IPS-20b (cell line): ENCODE measurements at regions not wholly inside any gene's neighbourhood (a gene's known extent, or its start where the extent isn't known, plus 50 kb on each side); places are given as distances from the start of the nearest gene placed in this dataset.

ENCODE experiments used
- H3K27ac ChIP-seq: one replicate; pipeline ENCODE4 v1.5.1; 2013; ENCODE audit warnings: low read length
- H3K27me3 ChIP-seq: 2 replicates; pipeline ENCODE4 v1.6.1; 2013; ENCODE audit warnings: mild to moderate bottlenecking, low read length, inconsistent platforms; ENCODE audit not compliant: insufficient read depth
- H3K36me3 ChIP-seq: 2 replicates; pipeline ENCODE4 v1.6.1; 2013; ENCODE audit warnings: low read depth, mild to moderate bottlenecking, inconsistent platforms, low read length, moderate library complexity; ENCODE audit not compliant: insufficient read depth
- H3K4me1 ChIP-seq: 2 replicates; pipeline ENCODE4 v1.6.1; 2013; ENCODE audit warnings: mild to moderate bottlenecking, control low read depth, inconsistent platforms, low read length, moderate library complexity; ENCODE audit not compliant: insufficient read depth
- H3K4me3 ChIP-seq: 2 replicates; pipeline ENCODE4 v1.5.1; 2013; ENCODE audit warnings: mild to moderate bottlenecking, low read length, inconsistent platforms
- H3K9ac ChIP-seq: 2 replicates; pipeline ENCODE4 v1.6.1; 2013; ENCODE audit warnings: low read depth, mild to moderate bottlenecking, inconsistent platforms, low read length, moderate library complexity
- H3K9me3 ChIP-seq: 2 replicates; pipeline ENCODE4 v1.6.1; 2013; ENCODE audit warnings: mild to moderate bottlenecking, low read depth, low read length, inconsistent platforms; ENCODE audit not compliant: insufficient read depth

- no peak overlapping the region for H3K4me3 ChIP-seq
- H3K36me3 ChIP-seq = no peaks in the 10 kb centered on the region
- no peaks in the 10 kb centered on the region; the same call in 1 of the 2 replicates for H3K27me3 ChIP-seq
- no peak overlapping the region for H3K27ac ChIP-seq
- no peaks in the 10 kb centered on the region for H3K4me1 ChIP-seq
- no peaks in the 10 kb centered on the region for H3K9me3 ChIP-seq
- H3K9ac ChIP-seq = no peak overlapping the region
Observed at GRCh38 chr1:14440731-14441130, 157.8 kb upstream of the KAZN start.

DNA sequence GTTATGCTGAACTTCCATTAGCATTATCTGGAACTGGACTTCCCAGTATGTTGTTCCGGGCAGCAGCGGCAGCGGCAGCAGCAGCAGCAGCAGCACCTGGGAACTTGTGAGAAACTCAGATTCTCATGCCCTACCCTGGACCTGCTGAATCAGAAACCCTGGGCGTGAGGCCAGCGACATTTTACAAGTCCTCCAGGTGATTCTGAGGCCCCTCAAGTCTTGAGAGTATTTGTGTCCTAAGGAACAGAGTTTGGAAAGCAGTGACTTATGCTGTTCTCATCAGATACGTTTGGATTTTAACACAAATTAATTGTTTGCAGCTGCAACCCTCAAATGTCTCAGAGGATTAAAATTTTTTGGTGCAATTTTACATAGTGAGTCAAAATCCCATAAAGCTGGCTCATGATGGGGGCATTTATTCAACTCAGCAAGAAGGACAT is 157.2 kb upstream of the KAZN start:
- H3K4me3 ChIP-seq = no peak overlapping the region

GRCh38 chr1:14442669-14443068 is 155.8 kb upstream of the KAZN start:
- H3K4me1 ChIP-seq = no peaks in the 10 kb centered on the region
- H3K9ac ChIP-seq = no peak overlapping the region
- no peaks in the 10 kb centered on the region for H3K36me3 ChIP-seq
- H3K4me3 ChIP-seq = no peak overlapping the region
- no peaks in the 10 kb centered on the region for H3K9me3 ChIP-seq
- no peaks in the 10 kb centered on the region; the same call in 1 of the 2 replicates for H3K27me3 ChIP-seq
- no peak overlapping the region for H3K27ac ChIP-seq

More for the DNA sequence above, 157.2 kb upstream of the KAZN start:
- Histone ChIP-seq H3K27ac (no peak overlapping the region), H3K36me3 (no peaks in the 10 kb centered on the region), H3K9me3 (no peaks in the 10 kb centered on the region), H3K27me3 (no peaks in the 10 kb centered on the region; the same call in 1 of the 2 replicates), H3K4me1 (no peaks in the 10 kb centered on the region), H3K9ac (no peak overlapping the region)

DNA sequence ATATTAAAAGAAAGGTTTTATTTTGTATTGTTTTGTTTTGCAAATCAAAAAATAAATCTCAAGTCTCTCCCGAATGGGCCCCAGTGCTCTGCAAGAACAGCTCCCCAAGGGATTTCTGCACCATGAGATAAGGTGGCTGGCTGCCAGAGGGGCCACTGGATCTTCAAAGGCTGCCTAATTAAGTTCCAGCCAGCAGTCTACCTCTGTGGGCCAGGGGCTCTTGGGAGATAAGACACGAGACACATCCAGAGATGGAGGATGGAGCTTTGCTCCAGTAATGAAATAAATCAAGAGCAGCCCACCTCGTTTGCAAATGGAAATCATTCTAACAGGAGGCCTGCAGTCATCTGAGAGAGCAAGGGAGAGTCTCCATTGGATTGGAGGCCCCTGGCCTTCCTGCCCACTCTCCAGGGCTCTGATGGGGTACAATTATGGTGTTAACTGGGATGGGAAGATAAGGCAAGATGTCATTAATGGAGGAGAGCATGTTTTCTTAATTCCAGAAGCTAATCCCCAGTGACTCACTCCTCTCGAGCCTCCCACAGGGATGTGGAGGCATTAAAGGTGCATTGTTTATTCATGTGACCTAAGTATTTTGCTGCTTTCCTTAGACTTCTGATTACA is 155.2 kb upstream of the KAZN start:
- no peaks in the 10 kb centered on the region for H3K36me3 ChIP-seq
- H3K27ac ChIP-seq = no peak overlapping the region
- H3K9ac ChIP-seq = no peak overlapping the region
- H3K27me3 ChIP-seq = no peaks in the 10 kb centered on the region; the same call in 1 of the 2 replicates
- no peaks in the 10 kb centered on the region for H3K9me3 ChIP-seq
- H3K4me1 ChIP-seq = no peaks in the 10 kb centered on the region
- no peak overlapping the region for H3K4me3 ChIP-seq

GRCh38 chr1:14451217-14451616 is 147.3 kb upstream of the KAZN start:
- no peak overlapping the region for H3K9ac ChIP-seq
- no peaks in the 10 kb centered on the region for H3K9me3 ChIP-seq
- H3K4me3 ChIP-seq = no peak overlapping the region
- no peaks in the 10 kb centered on the region for H3K4me1 ChIP-seq
- no peaks in the 10 kb centered on the region for H3K27me3 ChIP-seq
- no peaks in the 10 kb centered on the region for H3K36me3 ChIP-seq
- no peak overlapping the region for H3K27ac ChIP-seq

DNA sequence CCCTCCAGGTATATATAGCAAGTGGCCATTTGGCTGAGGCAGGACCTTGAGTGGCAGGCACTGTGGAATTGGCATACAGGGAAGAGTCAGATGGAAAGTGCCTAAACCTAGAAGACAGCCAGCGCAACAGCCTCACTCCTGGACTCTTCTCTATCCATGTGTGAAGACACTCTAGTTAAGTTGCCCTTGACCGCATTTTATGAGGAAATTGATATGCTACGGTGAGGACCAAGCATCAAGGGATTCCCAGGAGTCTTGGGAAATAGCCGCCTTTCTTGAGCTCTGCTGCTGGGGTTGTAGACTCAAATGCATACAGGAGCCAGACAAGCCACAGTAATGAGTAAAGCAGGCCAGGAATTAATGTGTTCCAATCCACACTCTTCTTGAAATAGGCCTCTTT is 145.9 kb upstream of the KAZN start:
- Histone ChIP-seq H3K4me1 (no peaks in the 10 kb centered on the region), H3K9ac (no peak overlapping the region), H3K36me3 (no peaks in the 10 kb centered on the region), H3K27ac (no peak overlapping the region), H3K9me3 (no peaks in the 10 kb centered on the region), H3K4me3 (no peak overlapping the region), H3K27me3 (no peaks in the 10 kb centered on the region)

DNA sequence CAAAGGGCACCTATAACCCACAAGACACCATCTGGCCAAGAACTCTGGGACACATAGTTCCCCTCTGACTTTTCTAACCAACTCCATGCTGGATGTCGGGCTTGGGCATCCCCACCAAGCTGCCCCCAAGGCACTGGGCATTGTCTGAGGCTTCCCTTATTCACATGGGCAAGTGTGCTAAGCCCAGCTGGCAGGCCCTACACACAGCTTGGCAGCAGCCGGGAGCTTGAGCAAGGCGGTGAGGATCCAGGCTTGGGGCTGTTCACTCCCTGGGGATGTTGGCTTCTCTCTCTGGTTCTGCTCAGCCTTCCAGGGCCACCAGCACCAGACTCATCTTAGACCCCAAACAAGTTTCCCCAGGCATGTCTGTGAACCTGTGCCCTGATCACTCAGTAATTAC is 138.3 kb upstream of the KAZN start:
- no peaks in the 10 kb centered on the region; the same call in 1 of the 2 replicates for H3K27me3 ChIP-seq
- H3K4me3 ChIP-seq = no peak overlapping the region
- no peak overlapping the region for H3K9ac ChIP-seq
- no peaks in the 10 kb centered on the region for H3K36me3 ChIP-seq
- no peak overlapping the region for H3K27ac ChIP-seq
- no peaks in the 10 kb centered on the region for H3K4me1 ChIP-seq
- H3K9me3 ChIP-seq = no peaks in the 10 kb centered on the region

DNA sequence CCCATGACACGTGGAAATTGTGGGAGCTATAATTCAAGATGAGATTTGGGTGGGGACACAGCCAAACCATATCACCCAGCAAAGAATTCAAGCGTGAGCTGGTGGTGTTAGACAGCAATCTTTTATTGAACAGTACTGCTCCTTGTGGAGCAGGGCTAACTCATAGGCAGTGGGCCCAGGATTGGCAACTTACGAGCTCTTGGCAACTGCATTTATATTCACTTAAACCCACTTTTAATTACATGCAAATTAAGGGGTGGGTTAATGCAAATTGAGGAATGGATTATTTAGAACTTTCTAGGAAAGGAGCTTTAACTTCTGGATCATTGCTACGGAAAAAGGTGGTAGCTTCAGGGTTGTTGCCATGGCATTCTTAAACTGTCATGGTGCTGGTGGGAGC is 135.6 kb upstream of the KAZN start:
- Histone ChIP-seq H3K27ac (no peak overlapping the region), H3K9me3 (no peaks in the 10 kb centered on the region), H3K4me1 (no peaks in the 10 kb centered on the region), H3K36me3 (no peaks in the 10 kb centered on the region), H3K27me3 (peaks cover 3% of the 10 kb centered on the region; the same call in 1 of the 2 replicates), H3K4me3 (no peak overlapping the region), H3K9ac (no peak overlapping the region)

GRCh38 chr1:14466006-14466405 is 132.5 kb upstream of the KAZN start:
- H3K4me1 ChIP-seq = no peaks in the 10 kb centered on the region
- no peaks in the 10 kb centered on the region for H3K36me3 ChIP-seq
- H3K27ac ChIP-seq = no peak overlapping the region
- no peaks in the 10 kb centered on the region for H3K9me3 ChIP-seq
- no peak overlapping the region for H3K9ac ChIP-seq
- H3K27me3 ChIP-seq = peaks cover 8% of the 10 kb centered on the region; the same call in 1 of the 2 replicates
- no peak overlapping the region for H3K4me3 ChIP-seq

- peaks cover 8% of the 10 kb centered on the region; the same call in 1 of the 2 replicates for H3K27me3 ChIP-seq
- no peaks in the 10 kb centered on the region for H3K9me3 ChIP-seq
- H3K9ac ChIP-seq = no peak overlapping the region
- no peak overlapping the region for H3K27ac ChIP-seq
- H3K36me3 ChIP-seq = no peaks in the 10 kb centered on the region
- H3K4me1 ChIP-seq = no peaks in the 10 kb centered on the region
- H3K4me3 ChIP-seq = no peak overlapping the region
Observed at GRCh38 chr1:14467112-14467511, 131.4 kb upstream of the KAZN start.

DNA sequence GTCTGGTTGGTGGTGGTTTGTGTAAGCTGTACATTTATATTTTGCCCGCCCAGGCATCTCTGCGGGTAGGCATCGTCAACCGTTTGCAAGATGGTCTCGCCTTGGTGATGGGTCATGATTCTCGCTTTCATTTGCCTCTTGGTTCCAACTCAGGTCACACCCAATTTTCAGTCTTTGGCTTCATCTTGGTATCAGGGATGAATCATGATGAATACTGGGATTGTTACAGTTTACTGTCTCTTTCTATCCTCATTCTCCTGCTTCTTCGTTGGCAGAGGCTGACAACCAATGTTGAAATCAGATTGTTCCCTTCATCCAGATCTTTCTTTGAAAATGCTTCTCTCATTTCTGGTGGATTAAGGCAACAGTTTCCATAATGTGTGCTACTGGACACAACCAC is 129.7 kb upstream of the KAZN start:
- no peak overlapping the region for H3K27ac ChIP-seq
- H3K9me3 ChIP-seq = no peaks in the 10 kb centered on the region
- H3K4me1 ChIP-seq = no peaks in the 10 kb centered on the region
- no peak overlapping the region for H3K4me3 ChIP-seq
- peaks cover 8% of the 10 kb centered on the region; the same call in 1 of the 2 replicates for H3K27me3 ChIP-seq
- H3K36me3 ChIP-seq = no peaks in the 10 kb centered on the region
- no peak overlapping the region for H3K9ac ChIP-seq

GRCh38 chr1:14470802-14471201 is 127.7 kb upstream of the KAZN start:
- Histone ChIP-seq H3K36me3 (no peaks in the 10 kb centered on the region), H3K4me1 (no peaks in the 10 kb centered on the region), H3K27me3 (peaks cover 8% of the 10 kb centered on the region; the same call in 1 of the 2 replicates)

More at GRCh38 chr1:14470802-14471201, 127.7 kb upstream of the KAZN start:
- H3K4me3 ChIP-seq = no peak overlapping the region
- no peak overlapping the region for H3K9ac ChIP-seq
- H3K27ac ChIP-seq = no peak overlapping the region
- H3K9me3 ChIP-seq = no peaks in the 10 kb centered on the region
